ENCODE measurements at regions not wholly inside any gene's neighbourhood (a gene's known extent, or its start where the extent isn't known, plus 50 kb on each side); places are given as distances from the start of the nearest gene placed in this dataset.
"Not testable (repeated sequence)": the region's sequence is repeated elsewhere in the genome, so short reads cannot be mapped to it uniquely, and the experiment has no call there.

DNA sequence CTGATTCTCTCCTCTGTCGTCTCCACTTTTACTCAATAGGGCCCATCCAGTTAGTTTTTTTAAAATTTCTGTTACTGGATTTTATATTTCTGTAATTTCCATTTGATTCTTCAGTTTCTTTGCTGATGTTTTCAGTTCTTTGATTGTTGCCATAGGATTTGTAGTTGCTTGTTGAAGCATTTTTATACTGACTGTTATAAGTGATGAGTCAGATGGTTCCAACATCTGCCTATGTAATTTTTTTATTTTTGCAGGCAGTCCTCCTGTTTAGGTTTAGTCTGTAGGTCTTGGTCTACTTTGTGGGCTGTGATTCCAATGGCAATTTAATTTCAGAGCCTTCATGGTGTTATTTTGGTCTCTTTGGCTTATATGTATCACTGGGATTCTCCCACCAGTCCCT lies 56.4 kb downstream of the VPREB1 start:
- TF ChIP-seq POLR2A (IDR thresholded peaks at IDR 0.05; ENCODE audit: low read length); GATA1 (IDR thresholded peaks at IDR 0.05; ENCODE audit: low read depth, low read length): not testable (repeated sequence)
